ENCODE measurements at regions not wholly inside any gene's neighbourhood (a gene's known extent, or its start where the extent isn't known, plus 50 kb on each side); places are given as distances from the start of the nearest gene placed in this dataset.

- TF ChIP-seq CTCF (IDR thresholded peaks at IDR 0.05): no peak
- TF ChIP-seq POLR2A (IDR thresholded peaks at IDR 0.05): no peak
Observed at GRCh38 chr7:13737563-13737962, 251.9 kb downstream of the ETV1 start.
